ENCODE measurements at regions not wholly inside any gene's neighbourhood (a gene's known extent, or its start where the extent isn't known, plus 50 kb on each side); places are given as distances from the start of the nearest gene placed in this dataset.

- no peaks in the 10 kb centered on the region for H4K20me1 ChIP-seq (ENCODE audit: insufficient read depth)
- H3K36me3 ChIP-seq (ENCODE audit: insufficient read depth, low read length): no peaks in the 10 kb centered on the region
- H3K4me3 ChIP-seq (ENCODE audit: low read length): no peak overlapping the region
- H3K27ac ChIP-seq (ENCODE audit: low read length): no peak overlapping the region
- H3K9ac ChIP-seq (ENCODE audit: low read length): no peak overlapping the region
- H3K4me2 ChIP-seq (ENCODE audit: low read length): no peak overlapping the region
- no peaks in the 10 kb centered on the region for H3K27me3 ChIP-seq (ENCODE audit: insufficient read depth, low read depth, low read length)
- H3K9me2 ChIP-seq (ENCODE audit: insufficient read depth, low read length): no peaks in the 10 kb centered on the region
- no peaks in the 10 kb centered on the region for H3F3A ChIP-seq (ENCODE audit: insufficient read depth, low read length, poor library complexity, severe bottlenecking)
- no peak for TF ChIP-seq CTCF (IDR thresholded peaks at IDR 0.05; ENCODE audit: poor library complexity, severe bottlenecking)
- no peak for TF ChIP-seq EP300 (conservative IDR thresholded peaks at IDR 0.05; ENCODE audit: poor library complexity, severe bottlenecking)
- no peak for TF ChIP-seq RAD21 (conservative IDR thresholded peaks at IDR 0.05)
- no peak for TF ChIP-seq TAF1 (IDR thresholded peaks at IDR 0.05; ENCODE audit: low read depth)
- no peak for TF ChIP-seq SMC3 (conservative IDR thresholded peaks at IDR 0.05; ENCODE audit: poor library complexity)
- TF ChIP-seq REST (IDR thresholded peaks at IDR 0.05; ENCODE audit: borderline replicate concordance): no peak
- no peak for TF ChIP-seq EZH2 (IDR thresholded peaks at IDR 0.05; ENCODE audit: borderline replicate concordance, insufficient read depth, low read length, poor library complexity, severe bottlenecking)
- TF ChIP-seq MXI1 (conservative IDR thresholded peaks at IDR 0.05; ENCODE audit: poor library complexity, severe bottlenecking): no peak
- TF ChIP-seq POLR2AphosphoS5 (IDR thresholded peaks at IDR 0.05): no peak
- H3K79me2 ChIP-seq (replicated peaks; ENCODE audit: insufficient read depth, low read length): no peaks in the 10 kb centered on the region
- no peaks in the 10 kb centered on the region for H3K9me3 ChIP-seq (ENCODE audit: low read length)
- no peak overlapping the region for H2AFZ ChIP-seq (ENCODE audit: low read depth, low read length)
Observed at GRCh38 chr2:157179324-157180105, 78.0 kb upstream of the GALNT5 start.

GRCh38 chr2:157180359-157180758 is 77.1 kb upstream of the GALNT5 start:
- TF ChIP-seq CTCF (IDR thresholded peaks at IDR 0.05; ENCODE audit: poor library complexity, severe bottlenecking) (no peak), EP300 (conservative IDR thresholded peaks at IDR 0.05; ENCODE audit: poor library complexity, severe bottlenecking) (no peak), POLR2AphosphoS5 (IDR thresholded peaks at IDR 0.05) (no peak), TAF1 (IDR thresholded peaks at IDR 0.05; ENCODE audit: low read depth) (no peak), SMC3 (conservative IDR thresholded peaks at IDR 0.05; ENCODE audit: poor library complexity) (no peak), REST (IDR thresholded peaks at IDR 0.05; ENCODE audit: borderline replicate concordance) (no peak), MXI1 (conservative IDR thresholded peaks at IDR 0.05; ENCODE audit: poor library complexity, severe bottlenecking) (no peak), RAD21 (conservative IDR thresholded peaks at IDR 0.05) (no peak), EZH2 (IDR thresholded peaks at IDR 0.05; ENCODE audit: borderline replicate concordance, insufficient read depth, low read length, poor library complexity, severe bottlenecking) (no peak)
- H3K9ac ChIP-seq (ENCODE audit: low read length): no peak overlapping the region
- no peak overlapping the region for H3K4me3 ChIP-seq (ENCODE audit: low read length)
- H3K9me2 ChIP-seq (ENCODE audit: insufficient read depth, low read length): no peaks in the 10 kb centered on the region
- no peak overlapping the region for H2AFZ ChIP-seq (ENCODE audit: low read depth, low read length)
- H3K27ac ChIP-seq (ENCODE audit: low read length): no peak overlapping the region
- no peaks in the 10 kb centered on the region for H3K79me2 ChIP-seq (replicated peaks; ENCODE audit: insufficient read depth, low read length)
- H3K36me3 ChIP-seq (ENCODE audit: insufficient read depth, low read length): no peaks in the 10 kb centered on the region
- no peaks in the 10 kb centered on the region for H4K20me1 ChIP-seq (ENCODE audit: insufficient read depth)
- no peaks in the 10 kb centered on the region for H3K27me3 ChIP-seq (ENCODE audit: insufficient read depth, low read depth, low read length)
- H3K9me3 ChIP-seq (ENCODE audit: low read length): no peaks in the 10 kb centered on the region
- H3K4me2 ChIP-seq (ENCODE audit: low read length): no peak overlapping the region
- H3F3A ChIP-seq (ENCODE audit: insufficient read depth, low read length, poor library complexity, severe bottlenecking): no peaks in the 10 kb centered on the region
